NCI-H187 treated with DMSO at 0.1 percent for 48 hours (cell line): ENCODE measurements at regions not wholly inside any gene's neighbourhood (a gene's known extent, or its start where the extent isn't known, plus 50 kb on each side); places are given as distances from the start of the nearest gene placed in this dataset.
A peak's percentile ranks its signal among the peaks of the same experiment; 100 is the strongest.

ENCODE experiments used
- DNase-seq: peaks from one replicate; lab custom pipeline; 2025; lab: John Stamatoyannopoulos, UW

DNA sequence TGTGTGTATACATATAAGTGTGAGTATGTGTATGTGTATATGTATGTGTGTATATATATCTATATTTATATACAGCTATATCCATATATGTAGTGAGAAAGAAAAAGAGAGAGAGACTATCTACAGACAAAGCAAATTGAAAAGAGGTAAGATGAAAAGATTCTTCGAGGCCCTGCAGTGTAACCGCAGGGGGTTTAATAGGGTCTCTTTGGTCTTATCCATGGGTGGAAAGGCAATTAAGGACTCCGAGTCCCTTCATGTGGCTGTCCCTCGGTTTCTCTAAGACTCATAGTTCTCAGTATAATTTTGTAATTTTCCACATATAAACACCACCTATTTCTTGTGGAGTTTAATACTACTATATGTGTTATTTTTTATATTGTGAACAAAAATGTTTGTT lies 50.6 kb upstream of the JAZF1 start:
- DNase-seq: no peak

DNA sequence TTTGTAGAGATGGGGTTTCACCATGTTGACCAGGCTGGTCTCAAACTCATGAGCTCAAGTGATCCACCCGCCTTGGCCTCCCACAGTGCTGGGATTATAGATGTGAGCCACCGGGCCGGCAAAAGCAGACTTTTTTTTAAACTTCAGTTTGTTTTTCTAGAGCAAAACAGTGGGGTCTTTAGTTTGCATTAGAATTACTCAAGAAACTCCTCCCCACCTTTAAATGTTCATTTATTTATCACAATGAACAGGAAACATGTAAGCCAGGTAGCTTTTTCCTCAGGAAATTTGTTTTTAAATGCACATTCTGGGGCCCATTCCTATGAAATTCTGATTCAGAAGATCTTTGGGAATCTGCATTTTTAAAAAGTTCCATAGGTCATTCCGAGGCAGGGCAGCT lies 56.0 kb upstream of the JAZF1 start:
- no peak for DNase-seq

DNA sequence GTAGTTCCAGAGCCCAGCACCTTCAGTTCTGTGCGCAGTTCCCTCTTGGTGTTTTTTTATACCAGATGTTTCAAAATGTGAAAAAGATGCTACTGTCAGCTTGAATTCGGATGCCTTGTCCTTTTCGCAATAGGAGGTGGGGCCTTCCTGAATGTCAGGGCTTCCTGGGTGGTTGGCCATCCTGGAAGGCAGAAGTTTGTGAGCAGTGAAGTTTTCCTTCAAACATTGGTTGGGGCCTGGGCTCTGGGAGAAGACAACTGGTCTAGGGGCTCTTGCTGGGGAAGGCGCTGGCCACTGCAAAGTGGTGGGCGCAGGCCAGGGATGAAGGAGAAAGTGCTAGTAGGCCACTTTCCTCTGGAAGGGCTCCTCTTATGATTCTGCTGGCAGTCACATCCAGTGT lies 56.8 kb upstream of the JAZF1 start:
- DNase-seq: no peak

DNA sequence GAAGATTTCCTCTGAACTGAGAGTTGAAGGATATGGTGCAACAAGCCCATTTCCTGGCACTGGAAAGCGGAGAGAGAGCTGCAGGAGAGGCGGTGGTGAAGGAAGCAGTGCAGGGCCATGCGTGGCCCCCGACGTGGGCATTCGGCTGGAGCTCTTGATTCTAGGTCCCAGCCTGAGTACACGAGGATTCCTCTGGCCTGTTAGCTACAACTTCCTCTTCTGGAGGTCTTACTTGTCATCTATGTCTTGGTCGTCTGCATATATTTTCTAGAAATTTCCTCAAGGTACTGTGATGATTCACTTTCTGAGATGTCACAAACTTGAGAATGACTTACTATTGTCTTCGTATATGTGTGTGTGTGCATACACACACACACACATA lies 59.2 kb upstream of the JAZF1 start:
- no peak for DNase-seq

DNA sequence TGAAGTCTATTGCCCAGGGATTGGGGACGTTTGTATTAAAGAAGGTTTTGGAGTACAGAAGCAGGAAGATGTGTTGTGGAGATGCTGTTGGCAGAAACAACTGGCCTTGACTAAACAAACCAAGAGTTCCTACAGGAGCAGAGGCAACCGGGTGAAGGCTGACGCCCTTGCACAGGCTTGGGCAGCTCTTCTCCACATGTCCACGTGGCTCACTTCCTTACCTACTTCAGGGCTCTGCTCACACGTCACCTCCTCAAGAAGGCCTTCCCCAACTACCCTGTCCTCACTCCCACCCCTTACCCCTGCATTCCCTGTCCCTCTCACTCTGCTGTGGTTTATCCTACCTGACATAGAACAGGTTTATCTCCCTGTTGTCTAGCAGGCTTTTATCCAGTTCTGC lies 59.9 kb upstream of the JAZF1 start:
- no peak for DNase-seq

DNA sequence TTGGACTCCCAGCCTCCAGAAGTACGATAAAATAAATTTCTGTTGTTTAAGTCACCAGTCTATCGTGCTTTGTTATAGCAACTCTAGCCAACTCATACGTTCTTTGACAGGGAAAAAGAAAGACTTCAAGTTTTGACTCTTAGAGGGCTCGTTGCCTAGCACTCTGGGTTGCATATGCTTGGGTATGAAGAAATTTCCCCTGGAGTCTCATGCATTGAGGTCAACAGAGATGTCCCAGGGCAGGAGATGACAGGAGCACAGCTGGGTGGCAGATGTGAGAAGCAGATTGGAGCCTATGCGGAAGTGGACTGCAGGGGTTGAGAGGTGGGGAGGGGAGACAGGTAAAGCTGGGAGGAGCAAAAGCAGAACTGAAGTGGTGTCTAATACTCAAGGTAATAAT lies 63.3 kb upstream of the JAZF1 start:
- no peak for DNase-seq

DNA sequence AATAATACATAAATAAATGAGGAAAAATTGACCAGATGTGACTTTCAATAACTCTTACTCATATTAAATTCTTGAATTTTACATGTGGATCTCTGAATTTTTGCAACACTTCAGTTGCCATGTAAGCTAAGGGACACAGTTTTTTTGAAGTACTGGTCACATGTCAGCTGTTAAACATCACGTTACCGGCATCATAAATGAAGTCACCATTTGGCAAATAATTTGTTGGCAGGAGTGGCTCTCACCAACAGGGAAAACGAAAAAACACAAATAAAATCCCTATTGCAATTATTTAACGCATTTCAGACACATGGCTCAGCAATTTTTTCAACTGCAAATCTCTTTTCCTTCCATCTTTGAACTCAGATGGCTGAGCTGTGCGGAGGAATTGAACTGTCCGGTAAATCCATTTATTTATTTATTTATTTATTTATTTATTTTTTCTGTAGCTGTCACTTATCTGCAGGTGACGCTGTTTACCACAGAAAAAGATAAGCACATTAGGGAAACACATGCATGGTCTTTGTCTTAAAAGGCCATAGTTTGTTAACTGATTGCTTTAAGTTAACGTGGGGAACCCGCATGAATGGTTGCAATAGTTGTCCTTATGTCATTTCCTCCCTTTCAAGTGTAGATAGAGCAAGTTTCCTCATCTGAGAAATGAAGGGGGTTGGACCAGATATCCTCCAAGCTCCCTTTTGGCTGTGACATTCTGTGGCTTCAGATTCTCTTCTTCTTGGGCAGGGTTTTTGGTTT lies 64.7 kb upstream of the JAZF1 start:
- DNase-seq: no peak

DNA sequence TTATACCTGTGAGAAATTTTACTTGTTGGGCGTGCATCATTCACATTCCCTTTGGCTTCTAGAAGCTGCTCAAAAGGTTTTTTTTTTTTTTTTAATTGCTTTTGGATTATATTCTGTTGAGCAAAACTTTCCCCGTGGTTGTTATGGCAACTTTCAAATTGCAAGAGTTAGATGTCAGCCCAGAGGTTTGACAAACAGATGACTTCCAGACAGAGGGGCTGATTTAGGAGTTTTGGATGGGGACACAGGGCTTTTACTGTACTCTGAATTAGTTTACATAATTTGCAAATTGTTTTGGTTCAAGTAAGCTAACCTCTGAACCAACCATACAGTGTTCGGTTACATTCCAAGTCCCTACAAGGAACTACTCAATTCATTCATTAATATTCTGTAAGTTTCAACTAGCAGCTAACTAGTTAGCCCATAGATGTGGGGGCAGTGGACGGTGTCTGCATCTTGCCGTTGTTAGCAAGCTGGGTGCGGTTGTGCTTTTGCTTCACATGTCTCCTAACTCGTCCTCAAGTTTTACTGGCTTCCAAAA lies 66.4 kb upstream of the JAZF1 start:
- DNase-seq: no peak

DNA sequence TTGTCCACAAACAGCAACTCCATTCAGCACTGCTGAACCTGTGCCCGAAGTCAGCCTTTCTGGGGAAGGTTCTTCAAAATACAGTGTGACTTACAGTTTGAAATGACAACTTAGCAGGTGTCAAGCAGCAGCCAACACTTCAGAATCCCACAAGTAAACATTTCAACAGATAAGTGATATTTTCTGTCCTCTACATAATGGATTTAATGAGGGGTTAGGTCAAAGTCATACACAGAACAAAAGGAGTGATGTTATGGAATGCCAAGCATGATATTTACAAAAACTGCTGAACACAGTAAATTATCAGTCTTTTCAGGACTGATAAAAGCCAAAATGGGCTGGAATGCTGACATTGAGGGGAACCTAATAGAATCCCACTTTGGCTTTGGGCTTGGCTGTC lies 77.6 kb upstream of the JAZF1 start:
- DNase-seq: peak; percentile 7

DNA sequence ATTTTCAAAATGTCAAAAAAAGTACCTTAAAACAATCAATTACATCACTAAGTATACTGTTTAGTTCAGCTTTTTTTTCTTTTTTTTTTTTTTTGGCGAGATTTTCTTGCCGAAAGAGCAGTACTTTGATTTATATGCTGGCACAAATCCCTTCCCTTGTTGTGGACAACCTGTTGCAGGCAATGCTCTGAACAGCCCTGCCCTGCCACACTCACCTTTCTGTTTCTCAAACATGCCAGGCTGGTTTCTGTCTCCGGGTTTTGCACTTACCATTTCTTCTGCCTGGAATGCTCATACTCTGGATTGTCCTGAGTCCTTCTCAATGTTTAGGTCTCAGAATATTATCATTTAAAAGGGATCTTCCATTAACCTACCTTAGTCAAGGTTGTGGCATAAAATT lies 80.4 kb upstream of the JAZF1 start:
- DNase-seq: no peak

DNA sequence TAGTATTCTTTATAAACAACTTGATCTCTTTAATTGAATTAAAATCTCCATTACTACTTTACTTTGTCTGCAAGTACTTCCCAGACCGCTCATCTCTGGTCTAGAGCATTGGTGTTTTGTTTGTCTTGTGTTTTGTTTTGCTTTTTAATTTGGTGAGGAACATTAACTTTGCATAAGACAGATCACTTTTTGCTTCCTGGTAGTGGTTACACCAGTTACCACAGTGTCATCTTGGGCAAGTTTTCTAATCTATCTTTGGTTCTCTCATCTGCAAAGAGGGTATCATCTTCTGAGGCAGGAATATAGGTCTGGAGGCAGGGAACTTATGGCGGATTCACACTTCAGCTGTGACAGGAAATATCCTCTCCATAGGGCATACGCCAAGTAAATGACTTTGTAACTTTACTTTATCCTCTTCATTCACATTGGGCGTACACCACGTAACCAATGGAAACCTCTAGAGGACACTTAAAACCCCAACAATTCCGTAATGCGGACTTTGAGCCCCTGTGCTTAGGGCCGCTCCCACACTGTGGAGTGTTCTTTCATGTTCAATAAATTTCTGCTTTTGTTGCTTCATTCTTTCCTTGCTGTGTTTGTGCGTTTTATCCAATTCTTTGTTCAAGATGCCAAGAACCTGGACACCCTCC lies 83.2 kb upstream of the JAZF1 start:
- no peak for DNase-seq

DNA sequence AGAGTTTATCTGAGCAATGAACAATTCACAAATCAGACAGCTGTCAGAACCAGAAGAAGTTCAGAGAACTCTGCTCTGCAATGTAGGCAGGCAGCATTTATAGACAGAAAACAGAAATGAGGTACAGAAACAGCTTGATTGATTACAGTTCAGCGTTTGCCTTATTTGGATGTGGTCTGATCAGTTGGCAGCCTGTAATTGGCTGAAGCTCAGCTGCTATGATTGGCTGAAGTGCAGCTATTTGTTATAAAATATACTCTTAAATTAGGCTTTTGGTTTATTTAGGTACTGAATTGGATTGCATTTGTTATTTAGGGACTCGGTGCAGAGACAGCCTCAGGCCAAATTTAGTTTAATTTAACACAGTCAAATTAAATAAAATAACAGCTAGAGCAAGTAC lies 85.8 kb upstream of the JAZF1 start:
- no peak for DNase-seq

DNA sequence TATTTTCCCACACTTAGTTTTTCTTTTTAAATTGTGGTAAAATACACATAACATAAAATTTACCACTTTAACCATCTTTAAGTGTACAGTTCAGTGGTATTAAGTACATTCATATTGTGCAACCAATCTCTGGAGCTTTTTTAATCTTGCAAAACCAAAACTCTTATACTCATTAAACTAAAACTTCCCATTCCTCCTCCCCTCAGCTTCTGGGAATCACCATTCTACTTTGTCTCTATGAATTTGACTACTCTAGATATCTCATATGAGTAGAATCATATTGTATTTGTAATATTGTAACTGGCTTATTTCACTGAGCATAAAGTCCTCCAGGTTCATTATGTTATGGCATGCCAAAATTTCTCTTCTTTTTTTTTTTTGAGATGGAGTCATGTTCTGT lies 86.4 kb upstream of the JAZF1 start:
- DNase-seq: no peak

DNA sequence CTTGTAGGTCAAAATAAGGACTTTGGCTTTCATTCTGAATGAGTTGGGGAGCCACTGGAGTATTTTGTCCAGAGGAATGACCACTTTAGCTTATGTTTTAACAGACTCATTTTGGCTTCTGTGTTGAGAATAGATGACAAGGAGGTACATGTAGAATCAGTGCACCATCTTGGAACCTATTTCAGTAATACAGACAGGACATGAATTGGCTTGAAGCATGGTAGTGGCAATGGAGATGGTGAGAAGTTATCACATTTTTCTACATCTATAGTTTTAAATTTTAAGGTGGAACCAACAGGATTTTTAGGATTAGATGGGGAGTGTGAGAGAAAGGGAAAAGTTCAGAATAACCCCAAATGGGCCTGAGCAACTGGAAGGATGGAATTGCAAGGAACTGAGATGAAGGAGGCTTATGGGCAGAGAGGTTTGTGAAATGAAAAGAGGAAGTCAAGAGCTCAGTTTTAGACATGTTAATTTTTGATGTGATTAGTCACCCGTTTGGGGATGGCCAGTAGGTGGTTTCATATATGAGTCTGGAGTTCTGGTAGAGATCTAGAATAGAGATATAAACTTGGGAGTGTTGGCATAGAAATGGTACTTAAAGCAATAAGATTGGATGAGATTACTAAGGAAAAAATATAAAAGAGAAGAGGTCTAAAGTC lies 89.2 kb upstream of the JAZF1 start:
- DNase-seq: no peak

DNA sequence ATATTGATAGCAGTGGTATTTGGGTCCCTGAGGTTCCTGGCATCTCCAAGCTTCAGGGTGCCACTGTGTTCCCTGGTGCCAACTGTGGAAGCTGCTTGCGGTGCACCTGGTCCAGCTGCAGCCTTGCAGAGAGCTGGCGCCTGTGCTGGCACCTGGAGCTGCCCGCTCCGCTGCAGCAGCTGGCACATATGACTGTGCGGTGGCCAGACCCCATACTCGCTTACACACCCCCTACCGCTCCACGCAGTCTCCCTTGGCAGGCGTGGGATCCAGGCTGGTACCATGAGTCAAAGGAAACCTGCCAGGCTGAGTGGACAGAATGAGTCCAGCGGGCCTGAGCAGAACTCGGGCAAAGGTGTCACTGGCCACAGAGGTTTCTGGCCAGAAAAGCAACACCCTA lies 89.9 kb upstream of the JAZF1 start:
- no peak for DNase-seq

DNA sequence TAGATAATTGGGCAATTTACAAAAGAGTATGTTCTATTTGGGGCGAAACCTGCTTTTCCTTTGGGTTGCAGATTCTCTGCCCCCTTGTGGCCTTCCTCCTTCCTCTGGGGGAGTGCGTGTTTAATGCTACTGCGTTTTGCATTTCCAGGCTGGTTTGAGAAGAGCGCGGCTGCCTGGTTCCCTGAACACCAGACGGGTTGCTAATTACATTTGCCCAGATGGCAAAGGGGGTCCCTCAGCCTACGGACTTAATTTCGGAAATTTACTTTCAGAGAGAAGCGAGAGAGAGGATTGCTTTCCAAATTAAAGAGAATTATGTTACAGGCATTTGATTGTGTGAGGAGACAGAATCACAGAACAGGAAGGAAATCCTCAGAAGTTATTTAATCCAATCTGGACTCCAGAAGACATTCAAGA lies 91.9 kb upstream of the JAZF1 start:
- DNase-seq: no peak

DNA sequence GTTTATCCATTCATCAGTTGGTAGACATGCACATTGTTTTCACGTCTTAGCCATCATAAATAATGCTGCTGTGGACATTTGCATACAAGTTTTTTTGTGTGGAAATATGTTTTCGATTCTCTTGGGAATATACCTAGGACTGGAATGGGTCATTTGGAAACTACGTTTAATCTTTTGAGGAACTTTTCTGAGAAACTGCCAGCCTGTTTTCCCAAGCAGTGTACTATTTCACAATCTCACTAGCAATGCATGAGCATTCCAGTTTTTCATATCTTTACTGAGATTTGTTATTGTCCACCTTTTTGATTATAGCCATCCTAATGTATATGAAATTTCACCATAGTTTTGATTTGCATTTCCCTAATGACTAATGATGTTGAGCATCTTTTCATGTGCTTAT lies 95.7 kb upstream of the JAZF1 start:
- DNase-seq: no peak

DNA sequence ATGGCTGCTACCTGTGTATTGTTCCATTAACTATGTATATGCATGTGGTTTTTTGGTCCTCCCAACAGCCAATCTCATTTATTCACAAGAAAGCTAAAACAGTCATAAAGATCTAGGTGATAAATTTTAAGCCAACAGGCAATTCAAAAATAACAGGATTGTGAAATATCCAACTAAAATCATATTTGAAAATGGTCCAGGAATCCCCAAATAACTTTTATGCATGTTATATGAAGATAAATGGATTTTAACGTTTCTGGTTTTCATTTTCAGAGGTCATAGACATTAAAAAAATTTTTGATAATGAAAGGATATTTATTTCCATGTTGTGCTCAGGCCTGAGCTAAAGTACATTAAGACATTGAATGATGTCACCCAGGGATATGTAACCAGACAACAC lies 96.8 kb upstream of the JAZF1 start:
- no peak for DNase-seq

DNA sequence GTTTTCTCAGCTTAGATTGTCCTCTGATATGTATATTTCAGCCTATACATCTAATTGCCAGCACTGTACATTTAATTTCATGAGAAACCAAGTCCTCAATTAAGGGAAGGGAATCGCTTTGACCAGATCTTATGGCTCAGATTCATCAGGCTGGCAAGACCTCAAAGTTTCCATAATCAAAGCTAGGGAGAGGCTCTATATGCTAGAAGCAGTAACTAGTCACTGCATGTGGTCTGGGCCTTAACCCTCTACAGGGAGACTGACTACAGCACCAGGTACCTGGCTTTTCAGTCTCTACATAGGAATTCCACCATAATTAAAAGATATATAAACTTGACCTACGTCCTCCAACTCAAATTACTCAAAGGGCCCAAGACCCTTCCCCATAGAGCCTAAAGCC lies 97.4 kb upstream of the JAZF1 start:
- DNase-seq: no peak

DNA sequence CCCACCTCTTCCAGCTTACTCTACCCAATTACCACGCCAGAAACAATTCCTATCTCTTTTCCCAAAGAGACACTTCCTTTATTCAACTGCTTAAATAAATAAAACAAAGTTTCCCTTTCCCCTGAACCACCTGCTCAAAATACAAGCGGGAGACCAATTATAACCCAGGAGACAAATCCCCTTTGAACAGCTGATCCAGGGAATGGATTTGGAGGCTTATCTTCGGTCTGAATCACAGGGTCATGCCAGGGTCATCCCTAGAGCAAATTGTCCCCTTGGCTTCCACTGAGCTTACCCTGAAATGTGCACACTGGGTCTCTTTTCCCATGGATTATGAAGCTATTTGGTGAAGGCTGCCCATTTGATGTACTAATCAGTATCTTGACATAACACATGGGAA lies 99.9 kb upstream of the JAZF1 start:
- DNase-seq: no peak

DNA sequence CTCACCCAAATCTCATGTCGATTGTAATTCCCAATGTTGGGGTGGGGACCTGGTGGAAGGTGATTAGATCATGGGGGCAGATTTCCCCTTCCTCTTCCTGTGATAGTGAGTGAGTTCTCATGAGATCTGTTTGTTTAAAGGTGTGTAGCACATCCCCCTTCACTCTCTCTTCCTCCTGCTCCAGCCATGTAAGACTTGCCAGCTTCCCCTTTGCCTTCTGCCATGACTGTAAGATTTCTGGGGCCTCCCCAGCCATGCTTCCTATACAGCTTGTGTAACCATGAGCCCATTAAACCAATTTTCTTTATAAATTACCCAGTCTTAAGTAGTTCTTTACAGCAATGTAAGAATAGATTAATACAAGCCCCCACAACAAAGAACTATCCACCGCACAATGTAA lies 109.9 kb upstream of the JAZF1 start:
- DNase-seq: no peak

DNA sequence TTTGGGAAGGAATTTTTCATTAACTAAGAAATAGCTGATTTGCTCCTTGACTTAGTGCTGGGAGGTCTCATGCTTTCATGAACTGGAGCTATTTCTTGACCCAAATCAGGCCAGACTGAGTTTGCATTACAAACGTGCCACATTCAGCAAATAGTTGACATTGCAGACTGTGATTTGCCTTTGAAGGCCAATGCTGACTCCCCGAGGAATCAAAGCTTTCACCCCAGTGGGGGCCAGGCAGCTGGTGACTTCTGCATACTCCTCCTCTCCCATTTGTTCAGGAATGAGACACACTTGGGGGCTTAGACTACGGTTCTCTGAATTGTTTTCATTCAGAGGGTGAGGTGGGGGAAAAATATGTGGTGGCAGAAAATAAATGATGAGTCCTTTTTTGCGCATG lies 111.0 kb upstream of the JAZF1 start:
- DNase-seq: no peak

DNA sequence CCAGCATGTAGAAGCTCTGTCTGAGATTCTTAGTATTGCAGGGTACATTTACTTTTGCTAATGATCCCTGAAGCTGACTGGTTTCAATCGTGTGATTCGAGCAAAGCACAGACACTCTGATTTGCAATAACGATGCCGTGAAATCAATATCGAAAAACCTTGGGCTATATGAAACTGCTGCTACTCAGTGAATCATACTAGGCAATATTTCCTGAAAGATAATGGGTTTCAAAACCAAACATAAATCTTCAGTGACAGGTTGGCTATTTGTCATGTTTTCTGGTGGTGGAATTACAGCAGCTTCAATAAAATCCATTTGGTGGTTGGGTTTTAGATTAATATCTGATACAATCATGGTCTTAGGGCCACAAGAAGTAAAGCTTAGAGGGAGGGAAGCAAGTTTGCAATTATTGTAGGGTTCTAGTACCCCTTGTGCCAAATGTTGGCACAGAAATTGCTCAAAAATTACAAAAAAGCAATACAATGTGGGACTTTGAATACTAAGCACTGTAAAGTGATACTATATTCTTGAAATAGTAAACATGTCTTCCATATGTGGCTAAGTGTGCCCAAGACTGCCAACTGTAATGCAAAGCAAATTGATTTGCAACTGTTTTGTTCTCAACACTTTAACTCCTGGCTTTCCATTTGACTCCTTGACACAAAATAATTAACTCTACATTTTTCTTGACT lies 112.4 kb upstream of the JAZF1 start:
- DNase-seq: no peak
